ENCODE measurements at regions not wholly inside any gene's neighbourhood (a gene's known extent, or its start where the extent isn't known, plus 50 kb on each side); places are given as distances from the start of the nearest gene placed in this dataset.

GRCh38 chr11:121777056-121777455 is 324.3 kb upstream of the SORL1-AS1 start:
- DNase-seq, result no peak

GRCh38 chr11:121775276-121775675 is 322.5 kb upstream of the SORL1-AS1 start:
- DNase-seq, result no peak

- no peak for DNase-seq
Measured at GRCh38 chr11:121773076-121773475, 320.3 kb upstream of the SORL1-AS1 start.

GRCh38 chr11:121770939-121771595 is 318.3 kb upstream of the SORL1-AS1 start:
- no peak for DNase-seq

GRCh38 chr11:121769191-121769590 is 316.4 kb upstream of the SORL1-AS1 start:
- DNase-seq, result no peak

GRCh38 chr11:121767433-121767832 is 314.7 kb upstream of the SORL1-AS1 start:
- DNase-seq, result no peak

GRCh38 chr11:121766991-121767390 is 314.2 kb upstream of the SORL1-AS1 start:
- no peak for DNase-seq

- DNase-seq, result no peak
Measured at GRCh38 chr11:121766166-121766565, 313.4 kb upstream of the SORL1-AS1 start.

- DNase-seq, result no peak
Measured at GRCh38 chr11:121763526-121763925, 310.8 kb upstream of the SORL1-AS1 start.

GRCh38 chr11:121762820-121763219 is 310.1 kb upstream of the SORL1-AS1 start:
- DNase-seq, result no peak

- DNase-seq, result no peak
Measured at GRCh38 chr11:121761186-121761585, 308.4 kb upstream of the SORL1-AS1 start.

GRCh38 chr11:121757480-121758125 is 304.8 kb upstream of the SORL1-AS1 start:
- DNase-seq, result no peak

GRCh38 chr11:121755906-121756305 is 303.1 kb upstream of the SORL1-AS1 start:
- no peak for DNase-seq

GRCh38 chr11:121755191-121755590 is 302.4 kb upstream of the SORL1-AS1 start:
- no peak for DNase-seq

GRCh38 chr11:121754598-121754997 is 301.8 kb upstream of the SORL1-AS1 start:
- no peak for DNase-seq

GRCh38 chr11:121749691-121750090 is 296.9 kb upstream of the SORL1-AS1 start:
- no peak for DNase-seq

- DNase-seq, result no peak
Measured at GRCh38 chr11:121748068-121748467, 295.3 kb upstream of the SORL1-AS1 start.

GRCh38 chr11:121743285-121743684 is 290.5 kb upstream of the SORL1-AS1 start:
- DNase-seq, result no peak

- DNase-seq, result no peak
Measured at GRCh38 chr11:121741761-121742361, 289.1 kb upstream of the SORL1-AS1 start.

GRCh38 chr11:121741351-121741760 is 288.6 kb upstream of the SORL1-AS1 start:
- DNase-seq, result no peak

- DNase-seq, result no peak
Measured at GRCh38 chr11:121740902-121741301, 288.1 kb upstream of the SORL1-AS1 start.

- DNase-seq, result no peak
Measured at GRCh38 chr11:121733858-121734257, 281.1 kb upstream of the SORL1-AS1 start.

- DNase-seq, result no peak
Measured at GRCh38 chr11:121727942-121728341, 275.2 kb upstream of the SORL1-AS1 start.

- DNase-seq, result no peak
Measured at GRCh38 chr11:121723246-121723741, 270.5 kb upstream of the SORL1-AS1 start.

Data from 8988T (cell line).